DMS 273 (cell line): ENCODE measurements at regions not wholly inside any gene's neighbourhood (a gene's known extent, or its start where the extent isn't known, plus 50 kb on each side); places are given as distances from the start of the nearest gene placed in this dataset.
"Not testable (repeated sequence)": the region's sequence is repeated elsewhere in the genome, so short reads cannot be mapped to it uniquely, and the experiment has no call there.

Experiments used
- DNase-seq: peaks from one replicate; lab custom pipeline; 2025; ENCODE audit not compliant: unreplicated experiment; lab: John Stamatoyannopoulos, UW

DNA sequence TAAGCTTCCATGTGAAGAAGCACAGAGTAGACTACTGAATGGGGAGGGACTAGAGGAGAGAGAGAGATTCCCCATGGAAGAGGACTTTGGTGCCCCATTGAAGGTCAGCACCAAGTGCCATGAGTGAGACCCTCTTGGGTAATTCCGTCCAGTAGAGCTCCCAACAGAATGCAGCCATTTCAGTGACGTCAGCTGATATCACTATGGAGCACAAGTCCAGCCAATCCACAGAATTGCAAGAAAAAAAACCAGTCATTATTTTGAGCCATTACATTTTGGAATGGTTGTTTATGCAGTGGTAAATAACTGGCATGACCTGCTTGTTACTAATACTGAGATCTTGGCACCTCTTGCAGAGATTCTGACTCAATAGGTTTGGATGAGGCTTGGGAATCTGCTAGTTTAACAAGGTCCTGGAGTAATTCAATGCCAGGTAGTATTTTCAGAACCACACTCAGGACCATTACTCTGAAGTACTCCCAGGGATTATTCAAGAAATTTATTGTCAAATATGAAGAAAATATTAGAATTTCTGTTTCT, 52.6 kb upstream of the SP8 start:
- no peak for DNase-seq

- no peak for DNase-seq
These were observed 53.3 kb upstream of the SP8 start for GRCh38 chr7:20839987-20840386.

DNA sequence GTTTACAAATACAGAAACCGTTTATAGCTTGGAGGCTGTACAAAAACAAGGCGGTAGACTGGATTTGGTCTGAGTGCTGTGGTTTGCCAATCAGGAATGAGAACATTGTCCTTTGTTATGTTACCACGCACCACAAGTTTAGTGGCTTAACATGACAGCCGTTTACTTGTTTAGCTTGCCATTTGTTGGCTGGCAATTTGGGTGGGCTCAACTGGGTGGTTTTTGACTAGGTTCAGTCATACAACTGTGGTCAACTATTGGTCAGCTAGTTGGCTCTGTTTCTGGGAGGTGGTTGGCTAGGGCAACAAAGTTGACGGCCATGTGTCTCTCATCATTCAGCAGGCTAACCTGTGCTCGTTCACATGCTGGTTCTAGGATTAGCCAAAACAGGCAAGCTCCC, 60.1 kb upstream of the SP8 start:
- DNase-seq = no peak

- no peak for DNase-seq
These were observed 72.3 kb upstream of the SP8 start for GRCh38 chr7:20858951-20859350.

- DNase-seq = no peak
These were observed 74.8 kb upstream of the SP8 start for GRCh38 chr7:20861468-20861867.

DNA sequence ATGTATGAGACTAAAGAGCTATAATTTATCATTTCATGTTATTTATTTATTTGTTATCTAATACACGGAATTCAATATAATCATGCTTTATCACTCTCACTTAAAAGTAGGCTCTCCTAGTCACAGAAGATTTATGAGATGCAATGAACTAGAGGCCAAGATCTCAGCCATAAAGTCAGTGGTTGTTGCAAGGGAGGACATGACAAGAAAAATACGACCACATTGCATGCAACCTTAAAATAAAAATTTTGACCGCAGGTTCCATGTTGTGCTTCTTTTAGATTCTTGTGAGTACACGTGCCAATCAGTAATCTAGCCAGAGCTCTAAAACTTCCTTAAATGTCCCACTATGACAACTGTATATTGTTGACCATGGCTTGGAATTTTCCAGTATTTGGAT, 75.9 kb upstream of the SP8 start:
- no peak for DNase-seq

- DNase-seq = no peak
These were observed 77.5 kb upstream of the SP8 start for GRCh38 chr7:20864221-20864620.

GRCh38 chr7:20865684-20866083, 79.0 kb upstream of the SP8 start:
- DNase-seq = no peak

DNA sequence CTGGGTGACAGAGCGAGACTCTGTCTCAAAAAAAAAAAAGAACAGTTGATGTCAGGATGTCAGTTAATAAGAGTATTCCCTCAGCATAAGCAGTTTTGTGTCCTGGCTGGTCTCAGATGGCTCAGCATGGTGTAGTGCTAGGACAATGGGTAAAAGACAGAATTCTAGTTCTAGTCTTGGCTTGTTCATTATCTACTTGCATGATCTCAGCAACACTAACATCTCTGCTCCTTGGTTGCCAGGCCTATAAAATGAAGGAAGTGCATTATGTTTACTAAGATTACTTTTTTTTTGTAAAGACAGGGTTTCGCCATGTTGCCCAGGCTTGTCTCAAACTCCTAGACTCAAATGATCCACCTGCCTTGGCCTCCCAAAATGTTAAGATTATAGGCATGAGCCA, 84.3 kb upstream of the SP8 start:
- no peak for DNase-seq

- no peak for DNase-seq
These were observed 106.1 kb upstream of the SP8 start for GRCh38 chr7:20892776-20893175.

- no peak for DNase-seq
These were observed 108.1 kb upstream of the SP8 start for GRCh38 chr7:20894806-20895205.

- DNase-seq = no peak
These were observed 108.9 kb upstream of the SP8 start for GRCh38 chr7:20895563-20895962.

- DNase-seq = no peak
These were observed 110.3 kb upstream of the SP8 start for GRCh38 chr7:20896996-20897395.

GRCh38 chr7:20906801-20907453, 120.2 kb upstream of the SP8 start:
- DNase-seq = no peak

GRCh38 chr7:20911081-20911480, 124.4 kb upstream of the SP8 start:
- no peak for DNase-seq

DNA sequence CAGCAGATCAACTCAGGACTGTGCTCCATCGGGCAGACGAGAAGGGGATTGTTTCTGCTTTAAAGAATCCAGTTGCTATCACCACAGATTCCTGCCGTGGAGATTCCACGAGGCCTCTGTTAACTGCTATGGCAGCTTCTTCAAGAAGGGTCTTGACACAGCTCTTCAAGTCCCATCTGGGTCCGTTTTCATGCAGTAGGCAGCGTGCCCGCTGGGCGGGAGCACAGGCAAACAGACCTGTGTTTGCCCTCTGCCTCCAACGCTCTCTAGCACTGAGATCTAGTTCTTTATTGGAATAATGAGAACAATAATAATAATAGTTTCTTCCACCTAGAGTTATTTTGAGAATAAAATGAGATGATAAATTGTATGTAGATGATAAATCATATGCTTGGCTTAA, 127.2 kb upstream of the SP8 start:
- DNase-seq = no peak

GRCh38 chr7:20916311-20916710, 129.6 kb upstream of the SP8 start:
- no peak for DNase-seq

DNA sequence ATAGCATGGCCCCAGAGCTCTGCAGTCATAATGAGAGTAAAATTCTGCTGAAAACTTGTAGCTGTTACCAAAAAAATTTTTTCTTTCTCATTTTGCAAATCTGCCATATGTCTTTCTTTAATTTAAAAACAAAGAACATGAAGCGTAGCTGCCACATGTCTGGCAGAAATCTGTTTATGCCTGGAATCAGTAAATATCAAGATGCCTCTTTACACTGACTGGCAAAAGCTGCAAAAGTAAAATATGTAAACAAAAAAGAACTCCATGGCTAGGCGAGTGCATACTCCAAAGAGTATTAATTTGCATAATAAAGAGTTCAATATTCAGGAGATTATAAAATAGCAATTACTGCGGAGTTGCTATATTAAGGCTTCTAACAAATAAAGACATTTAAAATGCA, 130.9 kb upstream of the SP8 start:
- no peak for DNase-seq

GRCh38 chr7:20918156-20918555, 131.5 kb upstream of the SP8 start:
- DNase-seq = no peak

GRCh38 chr7:20927178-20927577, 140.5 kb upstream of the SP8 start:
- not testable (repeated sequence) for DNase-seq

- no peak for DNase-seq
These were observed 141.3 kb upstream of the SP8 start for GRCh38 chr7:20927976-20928375.

- DNase-seq = no peak
These were observed 142.5 kb upstream of the SP8 start for GRCh38 chr7:20929199-20929598.

GRCh38 chr7:20931739-20932138, 145.1 kb upstream of the SP8 start:
- no peak for DNase-seq
